ENCODE measurements at regions not wholly inside any gene's neighbourhood (a gene's known extent, or its start where the extent isn't known, plus 50 kb on each side); places are given as distances from the start of the nearest gene placed in this dataset.

GRCh38 chr3:107205358-107205757 lies 171.9 kb upstream of the CCDC54 start (continued):
- no peak for TF ChIP-seq ETS1 (IDR thresholded peaks at IDR 0.05)
- no peak for TF ChIP-seq CREB1 (CRISPR knock-in tag; IDR thresholded peaks at IDR 0.05; ENCODE audit: low read depth)
- no peak for TF ChIP-seq EZH2phosphoT487 (IDR thresholded peaks at IDR 0.05; ENCODE audit: unreplicated experiment)
- TF ChIP-seq JUNB (IDR thresholded peaks at IDR 0.05; ENCODE audit: unreplicated experiment): no peak

- Histone ChIP-seq H3K27ac (ENCODE audit: low read depth) (no peak overlapping the region), H3K27me3 (ENCODE audit: insufficient read depth) (no peaks in the 10 kb centered on the region), H3F3A (replicated peaks; ENCODE audit: low read depth) (no peaks in the 10 kb centered on the region), H4K20me1 (replicated peaks; ENCODE audit: insufficient read depth) (no peaks in the 10 kb centered on the region), H3K4me2 (no peak overlapping the region), H3K4me3 (no peak overlapping the region), H3K79me2 (replicated peaks; ENCODE audit: insufficient read depth) (no peaks in the 10 kb centered on the region), H2AFZ (no peak overlapping the region), H3K4me1 (ENCODE audit: insufficient read depth) (no peaks in the 10 kb centered on the region), H3K36me3 (ENCODE audit: insufficient read depth) (no peaks in the 10 kb centered on the region), H3K9me2 (ENCODE audit: insufficient read depth) (no peaks in the 10 kb centered on the region)
- no peak overlapping the region for H3K27ac Mint-ChIP-seq
- TF ChIP-seq CTCF (conservative IDR thresholded peaks at IDR 0.05; ENCODE audit: low read depth in 2 of 2) (peak; percentile 79 to 91), ZNF462 (CRISPR knock-in tag; IDR thresholded peaks at IDR 0.05) (no peak)
- ATAC-seq (peak; percentile 79), DNase-seq (ENCODE audit: low spot score) (peak; percentile 85)
- no peaks in the 10 kb centered on the region for H3K27me3 Mint-ChIP-seq (ENCODE audit: insufficient read depth, low read depth, poor library complexity)
- H3K36me3 Mint-ChIP-seq (ENCODE audit: low read depth): no peaks in the 10 kb centered on the region
- H3K9me3 Mint-ChIP-seq: no peaks in the 10 kb centered on the region
- peaks cover 7% of the 10 kb centered on the region; the same call in 2 of the 3 replicates for H3K4me1 Mint-ChIP-seq
- no peak overlapping the region for H3K4me3 Mint-ChIP-seq
These were observed 171.1 kb upstream of the CCDC54 start for GRCh38 chr3:107206141-107206540.

All from GM23338 (cell line).